ENCODE measurements at regions not wholly inside any gene's neighbourhood (a gene's known extent, or its start where the extent isn't known, plus 50 kb on each side); places are given as distances from the start of the nearest gene placed in this dataset.

DNA sequence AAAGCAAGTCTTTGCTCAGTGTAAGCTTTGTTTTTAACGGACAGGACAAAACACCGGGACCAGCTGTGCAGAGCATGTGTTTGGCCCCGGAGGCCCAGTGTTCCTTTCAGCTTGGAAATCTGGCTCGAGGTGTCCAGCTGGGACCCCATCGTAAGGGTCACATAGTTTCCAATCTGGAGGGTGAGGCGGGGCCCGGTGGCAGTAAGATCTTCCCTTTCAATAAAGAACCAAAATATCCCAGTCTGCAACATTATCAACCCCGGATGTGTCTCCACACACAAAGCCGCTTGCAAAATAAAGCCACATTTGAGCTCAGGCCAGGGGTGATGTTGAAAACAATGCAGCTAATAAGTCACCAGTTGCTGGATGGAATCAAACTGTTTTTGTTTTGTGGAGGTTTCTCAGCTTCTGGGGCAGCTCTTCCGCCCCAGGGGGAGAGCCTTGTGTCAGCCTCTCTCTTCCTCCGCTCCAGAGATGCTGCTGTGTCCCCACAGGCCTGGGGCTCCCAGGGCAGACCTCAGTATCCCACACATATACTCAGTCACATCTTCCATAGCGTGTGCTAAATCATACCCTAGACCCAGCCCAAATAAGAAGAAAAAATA is 138.6 kb upstream of the GLI2 start:
- no peak overlapping the region for H3K4me3 ChIP-seq
- peak; percentile 72 to 79 for ATAC-seq
- H3K36me3 ChIP-seq = no peaks in the 10 kb centered on the region
- peak overlapping the region; percentile 69 to 76 (median 73) for H3K27ac ChIP-seq
- TF ChIP-seq POLR2A (IDR thresholded peaks at IDR 0.05) = no peak
- TF ChIP-seq, protein P1, sequence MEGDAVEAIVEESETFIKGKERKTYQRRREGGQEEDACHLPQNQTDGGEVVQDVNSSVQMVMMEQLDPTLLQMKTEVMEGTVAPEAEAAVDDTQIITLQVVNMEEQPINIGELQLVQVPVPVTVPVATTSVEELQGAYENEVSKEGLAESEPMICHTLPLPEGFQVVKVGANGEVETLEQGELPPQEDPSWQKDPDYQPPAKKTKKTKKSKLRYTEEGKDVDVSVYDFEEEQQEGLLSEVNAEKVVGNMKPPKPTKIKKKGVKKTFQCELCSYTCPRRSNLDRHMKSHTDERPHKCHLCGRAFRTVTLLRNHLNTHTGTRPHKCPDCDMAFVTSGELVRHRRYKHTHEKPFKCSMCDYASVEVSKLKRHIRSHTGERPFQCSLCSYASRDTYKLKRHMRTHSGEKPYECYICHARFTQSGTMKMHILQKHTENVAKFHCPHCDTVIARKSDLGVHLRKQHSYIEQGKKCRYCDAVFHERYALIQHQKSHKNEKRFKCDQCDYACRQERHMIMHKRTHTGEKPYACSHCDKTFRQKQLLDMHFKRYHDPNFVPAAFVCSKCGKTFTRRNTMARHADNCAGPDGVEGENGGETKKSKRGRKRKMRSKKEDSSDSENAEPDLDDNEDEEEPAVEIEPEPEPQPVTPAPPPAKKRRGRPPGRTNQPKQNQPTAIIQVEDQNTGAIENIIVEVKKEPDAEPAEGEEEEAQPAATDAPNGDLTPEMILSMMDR (IDR thresholded peaks at IDR 0.05 in 4 of 5, conservative IDR thresholded peaks at IDR 0.05 in 1 of 5) = no peak
- no peaks in the 10 kb centered on the region for H3K9me3 ChIP-seq
- H3K4me1 ChIP-seq = peaks cover 14 to 15% of the 10 kb centered on the region in 2 donors
- peak; percentile 68 to 80 for DNase-seq
- in situ Hi-C loops (cut with MboI; ENCODE audit: low sequenced_read_pairs in 4 of 4) (no loop called here), intact Hi-C loops (cut with DNase I; ENCODE audit: low total_unique reads) (no loop called here)
- no peaks in the 10 kb centered on the region for H3K27me3 ChIP-seq

- H3K27ac ChIP-seq = peak overlapping the region; percentile 69 to 76 (median 73)
- no peak for DNase-seq
- H3K27me3 ChIP-seq = no peaks in the 10 kb centered on the region
- no peaks in the 10 kb centered on the region for H3K36me3 ChIP-seq
- peaks cover 14 to 15% of the 10 kb centered on the region in 2 donors for H3K4me1 ChIP-seq
- in situ Hi-C loops (cut with MboI; ENCODE audit: low sequenced_read_pairs in 4 of 4) (no loop called here), intact Hi-C loops (cut with DNase I; ENCODE audit: low total_unique reads) (no loop called here)
- no peak for ATAC-seq
- H3K4me3 ChIP-seq = no peak overlapping the region
- TF ChIP-seq, protein P1 (IDR thresholded peaks at IDR 0.05 in 4 of 5, conservative IDR thresholded peaks at IDR 0.05 in 1 of 5) = no peak
- no peak for TF ChIP-seq POLR2A (IDR thresholded peaks at IDR 0.05)
- no peaks in the 10 kb centered on the region for H3K9me3 ChIP-seq
These were observed 138.0 kb upstream of the GLI2 start for GRCh38 chr2:120597595-120598193.

GRCh38 chr2:120598416-120598815 is 137.3 kb upstream of the GLI2 start:
- H3K9me3 ChIP-seq = no peaks in the 10 kb centered on the region
- TF ChIP-seq, protein P1 (IDR thresholded peaks at IDR 0.05 in 4 of 5, conservative IDR thresholded peaks at IDR 0.05 in 1 of 5) = no peak
- no peak for TF ChIP-seq POLR2A (IDR thresholded peaks at IDR 0.05)
- intact Hi-C loops (cut with DNase I; ENCODE audit: low total_unique reads) (no loop called here), in situ Hi-C loops (cut with MboI; ENCODE audit: low sequenced_read_pairs in 4 of 4) (no loop called here)
- H3K27ac ChIP-seq = peak overlapping the region in 2 of 4 donors; percentile 69 to 76
- DNase-seq = no peak
- ATAC-seq = no peak
- no peak overlapping the region for H3K4me3 ChIP-seq
- peaks cover 14 to 15% of the 10 kb centered on the region in 2 donors for H3K4me1 ChIP-seq
- H3K27me3 ChIP-seq = no peaks in the 10 kb centered on the region
- H3K36me3 ChIP-seq = no peaks in the 10 kb centered on the region

DNA sequence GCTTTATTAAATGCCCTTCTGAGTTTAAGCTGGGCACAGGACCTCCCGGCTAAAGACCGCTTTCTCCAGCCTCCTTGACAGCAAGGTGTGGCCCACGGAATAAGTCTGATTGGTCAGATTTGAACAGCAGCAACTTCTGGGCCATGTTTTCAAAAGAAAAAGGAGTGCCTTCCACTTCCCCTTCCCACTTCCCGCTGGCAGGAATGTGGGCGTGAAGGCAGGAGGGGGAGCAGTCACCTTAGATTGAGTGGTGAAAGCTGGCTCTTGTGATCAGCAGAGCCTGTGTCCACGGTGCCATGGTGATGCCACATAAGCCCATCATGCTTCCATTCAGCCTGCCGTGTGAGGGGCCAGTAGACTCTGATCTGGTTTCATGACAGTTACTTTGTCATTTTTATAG is 136.6 kb upstream of the GLI2 start:
- in situ Hi-C loops (cut with MboI; ENCODE audit: low sequenced_read_pairs in 4 of 4) (no loop called here), intact Hi-C loops (cut with DNase I; ENCODE audit: low total_unique reads) (no loop called here)
- Histone ChIP-seq H3K36me3 (no peaks in the 10 kb centered on the region), H3K27me3 (no peaks in the 10 kb centered on the region), H3K27ac (no peak overlapping the region), H3K4me1 (peaks cover 14 to 15% of the 10 kb centered on the region in 2 donors), H3K9me3 (no peaks in the 10 kb centered on the region), H3K4me3 (no peak overlapping the region)
- no peak for DNase-seq
- TF ChIP-seq, protein P1 (IDR thresholded peaks at IDR 0.05 in 4 of 5, conservative IDR thresholded peaks at IDR 0.05 in 1 of 5) = no peak
- no peak for TF ChIP-seq POLR2A (IDR thresholded peaks at IDR 0.05)
- ATAC-seq = no peak
